Erythroblast (primary cell): ENCODE measurements at regions not wholly inside any gene's neighbourhood (a gene's known extent, or its start where the extent isn't known, plus 50 kb on each side); places are given as distances from the start of the nearest gene placed in this dataset.

Experiments
- GATA1 ChIP-seq: IDR thresholded peaks from 2 replicates; pipeline ENCODE4 v1.6.1; 2011; ENCODE audit warnings: low read depth, mild to moderate bottlenecking, control low read depth, low read length, moderate library complexity
- POLR2A ChIP-seq: IDR thresholded peaks from 2 replicates; pipeline ENCODE4 v1.6.1; 2011; ENCODE audit warnings: mild to moderate bottlenecking, low read length

DNA sequence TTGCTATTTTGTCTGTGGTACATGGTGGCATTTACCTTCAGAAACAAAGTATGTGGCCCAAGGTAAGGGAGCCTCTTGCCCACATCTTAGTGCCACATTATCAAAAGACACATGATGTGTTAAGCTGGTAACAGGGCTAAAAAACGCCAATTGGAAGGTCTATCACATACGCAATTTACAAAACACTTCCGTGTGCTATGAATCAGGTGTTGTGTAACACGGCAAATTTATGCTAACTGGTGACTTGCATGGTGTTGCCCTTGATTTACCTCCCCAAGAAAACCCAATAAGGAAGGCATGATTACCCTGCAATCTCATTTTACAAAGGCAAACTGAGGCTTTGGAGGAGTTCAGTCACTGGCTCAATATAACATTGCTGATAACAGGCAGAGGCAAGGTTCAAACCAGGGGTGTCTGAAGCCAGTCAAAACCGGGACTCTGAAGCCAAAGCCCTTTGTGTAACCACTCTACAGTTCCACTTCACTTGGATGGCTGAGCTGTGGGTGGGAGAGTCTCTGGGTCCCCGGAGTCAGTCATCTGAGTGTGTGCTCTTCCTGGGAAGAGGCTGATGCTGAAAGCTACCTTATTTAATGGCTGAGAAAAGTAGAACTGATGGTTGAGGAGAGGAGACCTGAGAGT lies 103.9 kb upstream of the BCL6 start:
- TF ChIP-seq POLR2A (no peak), GATA1 (no peak)
